ENCODE measurements at regions not wholly inside any gene's neighbourhood (a gene's known extent, or its start where the extent isn't known, plus 50 kb on each side); places are given as distances from the start of the nearest gene placed in this dataset.

DNA sequence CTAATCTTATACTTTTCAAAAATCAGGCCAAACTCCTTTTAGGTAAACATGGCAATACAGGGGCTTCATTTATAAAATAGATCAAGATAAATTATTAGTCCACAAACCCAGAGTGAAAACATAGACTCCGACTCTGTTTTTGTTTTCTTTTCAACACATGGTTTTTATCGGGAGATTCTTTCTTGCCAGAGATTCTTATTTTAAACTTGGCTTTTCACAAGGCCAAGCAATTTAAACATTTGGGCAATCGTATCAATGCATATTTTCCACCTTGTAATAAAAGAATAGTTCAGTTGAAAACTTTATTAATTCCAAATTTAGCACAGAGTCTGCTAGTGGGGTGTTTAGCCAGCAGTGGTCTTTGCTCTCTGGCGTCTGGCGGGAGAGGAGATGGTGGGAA is 71.9 kb downstream of the SOX11 start:
- DNase-seq = no peak
- TF ChIP-seq CTCF (IDR thresholded peaks at IDR 0.05) (no peak), POLR2A (IDR thresholded peaks at IDR 0.05) (no peak)
- intact Hi-C loops (cut with DNase I) = no loop called here
- H3K27ac ChIP-seq = no peak overlapping the region
- H3K4me3 ChIP-seq = no peak overlapping the region
- no peaks in the 10 kb centered on the region for H3K27me3 ChIP-seq
- no peaks in the 10 kb centered on the region for H3K36me3 ChIP-seq
- H3K9me3 ChIP-seq = no peaks in the 10 kb centered on the region
- H3K4me1 ChIP-seq = no peaks in the 10 kb centered on the region
- WGBS, 2 donors = 59 to 71% methylated on average over 5 of the region's 5 CpGs

- Histone ChIP-seq H3K4me3 (no peak overlapping the region), H3K27me3 (no peaks in the 10 kb centered on the region), H3K9me3 (no peaks in the 10 kb centered on the region), H3K36me3 (no peaks in the 10 kb centered on the region), H3K4me1 (no peaks in the 10 kb centered on the region), H3K27ac (no peak overlapping the region)
- intact Hi-C loops (cut with DNase I) = no loop called here
- DNase-seq = no peak
- TF ChIP-seq CTCF (IDR thresholded peaks at IDR 0.05) (no peak), POLR2A (IDR thresholded peaks at IDR 0.05) (no peak)
- WGBS, 2 donors = 32 to 43% methylated on average over 2 of the region's 2 CpGs
Observed at GRCh38 chr2:5766056-5766455, 73.9 kb downstream of the SOX11 start.

GRCh38 chr2:5766561-5766960 is 74.4 kb downstream of the SOX11 start:
- WGBS, 2 donors = 61 to 79% methylated on average over 2 of the region's 2 CpGs
- Histone ChIP-seq H3K4me3 (no peak overlapping the region), H3K36me3 (no peaks in the 10 kb centered on the region), H3K27me3 (no peaks in the 10 kb centered on the region), H3K4me1 (no peaks in the 10 kb centered on the region), H3K27ac (no peak overlapping the region), H3K9me3 (no peaks in the 10 kb centered on the region)
- TF ChIP-seq CTCF (IDR thresholded peaks at IDR 0.05) (no peak), POLR2A (IDR thresholded peaks at IDR 0.05) (no peak)
- no peak for DNase-seq
- intact Hi-C loops (cut with DNase I) = no loop called here

DNA sequence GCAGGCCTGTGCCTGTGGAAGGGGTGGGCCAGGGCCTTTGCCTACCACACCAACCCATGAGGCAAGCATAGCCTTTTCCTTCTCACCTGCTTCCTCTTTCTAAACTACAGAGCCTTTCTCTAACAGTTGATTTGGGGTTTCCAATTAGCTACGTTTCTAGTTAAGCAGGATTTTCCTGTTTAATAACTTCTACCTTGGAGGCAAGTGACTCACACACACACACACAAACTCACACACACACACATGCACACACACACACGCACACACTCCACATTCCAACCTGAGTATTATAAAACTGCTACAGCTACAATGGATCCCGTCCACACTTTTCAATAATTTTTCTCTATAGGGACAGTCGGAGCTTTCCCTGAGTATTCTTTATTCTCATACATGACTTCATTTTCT is 84.9 kb downstream of the SOX11 start:
- no peaks in the 10 kb centered on the region for H3K27me3 ChIP-seq
- H3K36me3 ChIP-seq = no peaks in the 10 kb centered on the region
- H3K27ac ChIP-seq = no peak overlapping the region
- no peaks in the 10 kb centered on the region for H3K9me3 ChIP-seq
- no peak overlapping the region for H3K4me3 ChIP-seq
- TF ChIP-seq CTCF (IDR thresholded peaks at IDR 0.05) = no peak
- TF ChIP-seq POLR2A (IDR thresholded peaks at IDR 0.05) = no peak
- intact Hi-C loops (cut with DNase I) = no loop called here
- H3K4me1 ChIP-seq = no peaks in the 10 kb centered on the region
- no peak for DNase-seq
- WGBS, 2 donors = 53 to 62% methylated on average over 4 of the region's 4 CpGs

- intact Hi-C loops (cut with DNase I) = no loop called here
- 82 to 86% methylated on average over 2 to 13 of the region's 14 CpGs for WGBS, 2 donors
- TF ChIP-seq CTCF (IDR thresholded peaks at IDR 0.05) = no peak
- no peak for TF ChIP-seq POLR2A (IDR thresholded peaks at IDR 0.05)
- Histone ChIP-seq H3K4me1 (no peaks in the 10 kb centered on the region), H3K9me3 (peaks cover 0 to 3% (median 0%) of the 10 kb centered on the region in 3 donors), H3K4me3 (no peak overlapping the region), H3K36me3 (no peaks in the 10 kb centered on the region), H3K27me3 (no peaks in the 10 kb centered on the region), H3K27ac (no peak overlapping the region)
- no peak for DNase-seq
Observed at GRCh38 chr2:5781679-5782078, 89.5 kb downstream of the SOX11 start.

Data from esophagus squamous epithelium (tissue), 5 donors.